GM12865 (cell line): ENCODE measurements at regions not wholly inside any gene's neighbourhood (a gene's known extent, or its start where the extent isn't known, plus 50 kb on each side); places are given as distances from the start of the nearest gene placed in this dataset.
"Not testable (repeated sequence)": the region's sequence is repeated elsewhere in the genome, so short reads cannot be mapped to it uniquely, and the experiment has no call there.

Experiments used
- DNase-seq: peaks from one replicate; pipeline ENCODE4 v3.0.0; 2010; ENCODE audit warnings: low read depth
- H3K4me3 ChIP-seq: 2 replicates; pipeline ENCODE4 v1.5.1; 2011; ENCODE audit warnings: mild to moderate bottlenecking, low read depth, low read length, control low read depth
- CTCF ChIP-seq: IDR thresholded peaks from 2 replicates; pipeline ENCODE4 v1.5.1; 2011; ENCODE audit warnings: low read length, control low read depth, low read depth, inconsistent platforms; ENCODE audit not compliant: insufficient read depth; ENCODE audit errors: missing control alignments

- TF ChIP-seq CTCF, result no peak
- DNase-seq, result no peak
These were observed 555.4 kb downstream of the RAB28 start for GRCh38 chr4:12928751-12929150.

GRCh38 chr4:12926189-12927066, 557.7 kb downstream of the RAB28 start:
- DNase-seq, result peak; percentile 42
- no peak overlapping the region for H3K4me3 ChIP-seq
- no peak for TF ChIP-seq CTCF

More at GRCh38 chr4:12928751-12929150, 555.4 kb downstream of the RAB28 start:
- H3K4me3 ChIP-seq, result no peak overlapping the region

GRCh38 chr4:12924728-12925320, 559.3 kb downstream of the RAB28 start:
- DNase-seq, result no peak
- TF ChIP-seq CTCF, result no peak
- no peak overlapping the region for H3K4me3 ChIP-seq

GRCh38 chr4:12924253-12924652, 559.9 kb downstream of the RAB28 start:
- no peak overlapping the region for H3K4me3 ChIP-seq
- TF ChIP-seq CTCF, result no peak
- DNase-seq, result no peak

- H3K4me3 ChIP-seq, result no peak overlapping the region
- no peak for TF ChIP-seq CTCF
- DNase-seq, result no peak
These were observed 571.2 kb downstream of the RAB28 start for GRCh38 chr4:12912896-12913418.

- DNase-seq, result no peak
- no peak overlapping the region for H3K4me3 ChIP-seq
- no peak for TF ChIP-seq CTCF
These were observed 572.3 kb downstream of the RAB28 start for GRCh38 chr4:12911750-12912358.

GRCh38 chr4:12903640-12904039, 580.5 kb downstream of the RAB28 start:
- not testable (repeated sequence) for DNase-seq, H3K4me3 ChIP-seq
